AG09319 (cell line): ENCODE measurements at regions not wholly inside any gene's neighbourhood (a gene's known extent, or its start where the extent isn't known, plus 50 kb on each side); places are given as distances from the start of the nearest gene placed in this dataset.

Experiments used
- DNase-seq: peaks from one replicate; pipeline ENCODE4 v3.0.0-alpha.2; 2010; ENCODE audit warnings: low read depth; ENCODE audit errors: extremely low read depth
- TF ChIP-seq, protein P1 (sequence below): IDR thresholded peaks from 2 replicates; pipeline ENCODE4 v1.5.1; 2011; ENCODE audit warnings: low read depth, mild to moderate bottlenecking, inconsistent platforms, low read length, moderate library complexity

DNA sequence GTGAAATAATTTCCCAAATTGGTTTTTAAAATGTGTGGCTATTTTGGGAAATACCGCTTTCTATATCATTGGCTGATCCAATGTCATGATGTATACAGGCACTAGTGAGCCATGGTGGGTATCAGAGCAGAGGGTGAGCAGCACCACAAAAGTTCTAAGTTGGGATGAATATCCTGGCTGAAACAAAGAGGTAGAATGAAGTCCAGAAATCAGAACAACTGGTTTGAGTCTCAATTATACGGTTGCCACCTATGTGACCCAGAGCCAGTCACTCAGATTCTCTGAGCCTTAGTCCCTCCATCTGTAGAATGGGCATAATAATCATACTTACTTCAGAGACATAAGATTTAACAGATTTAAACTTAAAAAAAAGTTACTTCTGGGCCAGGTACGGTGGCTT is 172.3 kb downstream of the ZFP64 start:
- DNase-seq: no peak
- TF ChIP-seq, protein P1, sequence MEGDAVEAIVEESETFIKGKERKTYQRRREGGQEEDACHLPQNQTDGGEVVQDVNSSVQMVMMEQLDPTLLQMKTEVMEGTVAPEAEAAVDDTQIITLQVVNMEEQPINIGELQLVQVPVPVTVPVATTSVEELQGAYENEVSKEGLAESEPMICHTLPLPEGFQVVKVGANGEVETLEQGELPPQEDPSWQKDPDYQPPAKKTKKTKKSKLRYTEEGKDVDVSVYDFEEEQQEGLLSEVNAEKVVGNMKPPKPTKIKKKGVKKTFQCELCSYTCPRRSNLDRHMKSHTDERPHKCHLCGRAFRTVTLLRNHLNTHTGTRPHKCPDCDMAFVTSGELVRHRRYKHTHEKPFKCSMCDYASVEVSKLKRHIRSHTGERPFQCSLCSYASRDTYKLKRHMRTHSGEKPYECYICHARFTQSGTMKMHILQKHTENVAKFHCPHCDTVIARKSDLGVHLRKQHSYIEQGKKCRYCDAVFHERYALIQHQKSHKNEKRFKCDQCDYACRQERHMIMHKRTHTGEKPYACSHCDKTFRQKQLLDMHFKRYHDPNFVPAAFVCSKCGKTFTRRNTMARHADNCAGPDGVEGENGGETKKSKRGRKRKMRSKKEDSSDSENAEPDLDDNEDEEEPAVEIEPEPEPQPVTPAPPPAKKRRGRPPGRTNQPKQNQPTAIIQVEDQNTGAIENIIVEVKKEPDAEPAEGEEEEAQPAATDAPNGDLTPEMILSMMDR: no peak

DNA sequence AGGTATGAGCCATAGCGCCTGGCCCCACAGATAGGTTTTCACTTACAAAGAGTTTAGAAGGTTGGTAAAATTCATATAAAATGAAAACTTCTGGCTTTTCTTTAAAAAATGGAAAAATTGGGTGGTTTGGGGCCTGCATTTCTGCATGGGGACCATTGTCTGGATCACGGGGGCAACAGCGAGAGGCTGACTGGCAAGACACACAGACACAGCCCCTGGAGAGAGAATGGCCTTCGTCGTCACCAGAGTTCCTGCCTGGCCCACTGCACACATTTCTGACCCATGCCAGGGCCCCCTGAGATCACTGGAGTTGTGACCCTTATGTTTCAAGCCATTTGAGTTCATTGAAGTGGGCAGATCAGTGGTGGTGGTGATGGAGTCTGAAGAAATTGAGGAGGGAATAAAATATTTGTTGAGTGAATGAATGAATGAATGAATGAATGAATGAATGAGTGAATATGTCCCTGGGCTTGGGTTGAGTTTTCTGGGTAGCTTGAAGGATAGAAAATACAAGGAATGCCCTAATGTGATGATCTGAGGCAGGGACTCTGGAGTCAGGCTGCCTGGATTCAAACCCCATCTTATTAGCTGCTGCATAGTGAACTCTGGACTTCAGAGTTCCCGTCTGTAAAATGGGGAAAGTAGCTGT is 173.8 kb downstream of the ZFP64 start:
- TF ChIP-seq, protein P1: no peak
- DNase-seq: no peak

DNA sequence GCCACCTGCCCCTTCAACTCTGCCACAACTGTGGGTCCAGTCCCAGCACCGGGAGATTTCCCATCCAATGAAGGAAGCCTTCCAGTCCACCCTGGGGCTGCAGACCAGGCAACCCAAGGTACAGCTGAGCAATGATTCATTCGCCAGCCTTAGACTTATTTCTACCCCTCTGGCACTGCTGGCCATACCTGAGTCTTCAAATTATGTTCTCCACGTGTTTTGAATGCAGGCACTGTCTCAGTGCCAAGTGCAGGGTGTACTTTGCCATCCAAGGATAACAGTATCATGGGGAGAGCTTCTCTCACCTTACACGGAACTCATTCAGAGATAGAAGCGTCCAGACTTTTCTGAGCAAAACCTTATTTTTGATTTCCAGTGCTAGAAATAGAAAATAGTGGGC is 175.6 kb downstream of the ZFP64 start:
- DNase-seq: no peak

DNA sequence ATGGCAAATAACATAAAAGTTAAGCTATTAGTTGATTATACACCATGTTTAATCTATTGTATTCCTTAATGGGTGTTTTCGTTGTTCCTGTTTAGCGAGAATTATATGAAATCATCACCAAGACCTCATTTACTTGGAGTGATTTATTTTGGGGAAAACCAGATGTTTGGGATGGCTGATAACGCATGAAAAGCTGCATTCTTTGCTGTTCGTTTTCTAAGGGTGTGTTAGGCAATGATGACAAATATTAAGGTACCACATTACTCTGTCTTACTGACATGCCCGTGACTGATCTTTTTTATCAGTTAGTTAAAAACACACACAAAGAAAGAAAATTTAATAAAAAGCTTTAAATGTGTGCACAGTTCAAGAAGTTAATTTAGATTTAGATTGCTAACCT is 176.4 kb downstream of the ZFP64 start:
- TF ChIP-seq, protein P1: no peak

More for the DNA sequence above, 175.6 kb downstream of the ZFP64 start:
- TF ChIP-seq, protein P1: no peak

DNA sequence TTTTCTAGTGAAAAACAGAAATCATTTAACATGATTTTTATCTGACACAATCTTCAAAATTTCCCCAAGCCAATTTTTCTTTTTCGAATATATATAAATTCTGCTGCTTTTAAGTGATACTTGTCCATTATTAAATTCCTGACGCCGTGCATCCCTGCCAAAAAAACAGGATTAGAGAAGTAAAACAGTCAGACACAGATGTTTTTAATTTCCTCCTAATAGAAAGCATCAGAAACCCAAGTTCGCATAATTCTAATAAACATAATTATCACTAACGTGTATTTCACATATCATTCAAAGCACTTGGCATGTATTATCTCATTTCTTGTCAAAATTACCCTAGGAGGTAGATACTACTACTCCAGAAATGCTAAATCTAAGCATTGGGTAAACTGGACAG is 179.5 kb downstream of the ZFP64 start:
- peak; percentile 3 for DNase-seq
- TF ChIP-seq, protein P1: no peak

More for the DNA sequence above, 176.4 kb downstream of the ZFP64 start:
- DNase-seq: no peak

DNA sequence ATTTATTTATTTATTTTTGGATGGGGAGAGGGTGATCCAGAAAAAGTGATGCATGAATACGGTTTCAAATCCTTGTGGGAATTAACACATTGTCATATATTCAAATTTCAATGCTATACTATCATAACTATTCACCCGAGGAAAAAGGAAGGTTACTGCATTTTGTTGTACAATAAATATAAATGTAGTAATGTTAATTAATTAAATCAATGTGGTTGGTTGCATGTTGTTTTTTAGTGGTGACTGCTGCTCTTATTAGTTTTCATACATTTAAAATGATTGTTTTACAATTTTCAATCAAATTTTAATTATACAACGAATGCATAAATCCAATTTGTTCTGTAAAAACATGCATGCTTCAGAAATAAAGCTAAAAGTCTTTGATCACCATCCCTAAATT is 180.5 kb downstream of the ZFP64 start:
- TF ChIP-seq, protein P1: no peak
- no peak for DNase-seq

DNA sequence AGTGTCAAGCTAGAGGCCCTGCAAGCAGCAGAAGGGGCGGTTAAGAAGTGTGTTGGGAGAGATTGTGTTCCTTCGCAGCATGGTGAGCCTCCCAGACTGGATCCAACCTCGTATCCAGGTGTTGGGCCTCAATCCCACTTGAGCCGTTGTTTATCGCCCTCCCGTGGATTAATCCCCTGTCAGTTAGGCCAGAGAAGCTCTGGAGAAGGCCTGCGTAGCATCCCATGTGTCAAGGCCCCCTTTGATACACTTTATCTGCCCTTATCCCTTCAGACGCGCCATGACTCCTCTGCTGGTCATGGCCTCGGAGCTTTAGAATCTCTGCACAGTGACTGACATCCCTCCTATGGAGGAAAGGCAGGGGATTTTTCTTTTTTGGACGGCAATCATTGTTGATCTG is 181.0 kb downstream of the ZFP64 start:
- TF ChIP-seq, protein P1: no peak
- DNase-seq: no peak
